ENCODE measurements at regions not wholly inside any gene's neighbourhood (a gene's known extent, or its start where the extent isn't known, plus 50 kb on each side); places are given as distances from the start of the nearest gene placed in this dataset.

- Histone ChIP-seq H3K4me3 (replicated peaks in 1 of 2; ENCODE audit: low read depth in 1 of 2, low read length in 2 of 2) (no peak overlapping the region), H3K9me2 (ENCODE audit: insufficient read depth) (no peaks in the 10 kb centered on the region), H4K20me1 (ENCODE audit: insufficient read depth) (no peaks in the 10 kb centered on the region), H3K36me3 (ENCODE audit: control insufficient read depth in 1 of 2, insufficient read depth in 2 of 2, low read length in 2 of 2) (no peaks in the 10 kb centered on the region), H3K9ac (ENCODE audit: low read length) (no peak overlapping the region), H2AFZ (ENCODE audit: low read depth, low read length, poor library complexity, severe bottlenecking) (no peak overlapping the region), H3K4me1 (ENCODE audit: control insufficient read depth in 1 of 2, insufficient read depth in 2 of 2, low read length in 2 of 2) (no peaks in the 10 kb centered on the region), H3K9me3 (ENCODE audit: control insufficient read depth in 1 of 2, insufficient read depth in 1 of 2, low read depth in 1 of 2, low read length in 2 of 2) (no peaks in the 10 kb centered on the region), H3K79me2 (ENCODE audit: insufficient read depth, low read length) (no peaks in the 10 kb centered on the region), H3K27ac (ENCODE audit: low read depth, low read length) (no peak overlapping the region), H3K4me2 (ENCODE audit: low read length) (no peak overlapping the region), H3K27me3 (ENCODE audit: insufficient read depth, low read length) (no peaks in the 10 kb centered on the region)
- TF ChIP-seq YY1 (IDR thresholded peaks at IDR 0.05; ENCODE audit: extremely low read depth, insufficient replicate concordance, low read depth, low read length) (no peak), EZH2phosphoT487 (IDR thresholded peaks at IDR 0.05; ENCODE audit: borderline replicate concordance) (no peak), ATF3 (IDR thresholded peaks at IDR 0.05) (no peak), ZBTB33 (IDR thresholded peaks at IDR 0.05; ENCODE audit: extremely low read depth, insufficient replicate concordance, low read length) (no peak), RAD21 (IDR thresholded peaks at IDR 0.05; ENCODE audit: low read depth) (no peak), SIN3A (IDR thresholded peaks at IDR 0.05; ENCODE audit: low read depth) (no peak), ZNF274 (IDR thresholded peaks at IDR 0.05; ENCODE audit: low read depth, low read length) (no peak), EGR1 (IDR thresholded peaks at IDR 0.05; ENCODE audit: low read depth) (no peak), CBX3 (IDR thresholded peaks at IDR 0.05; ENCODE audit: low read depth) (no peak), SRF (IDR thresholded peaks at IDR 0.05; ENCODE audit: low read depth) (no peak), ZFX (IDR thresholded peaks at IDR 0.05) (no peak), POLR2AphosphoS5 (IDR thresholded peaks at IDR 0.05; ENCODE audit: low read depth, low read length) (no peak), EZH2 (IDR thresholded peaks at IDR 0.05) (no peak)
- no TSS peak for BruUV-seq (replicated peaks)
- intact Hi-C loops (cut with micrococcal nuclease), result no loop called here
- RAD21 ChIA-PET (ENCODE audit: low non-redundant PET in 1 of 2, low total read pairs in 2 of 2, uncharacterized antibody in 2 of 2, unreplicated experiment in 2 of 2), result no interaction called here
- DNase-seq (ENCODE audit: low read depth, low spot score), result no peak
- ATAC-seq, result no peak
- POLR2A ChIA-PET, result no interaction called here
- CTCF ChIA-PET, result interaction anchor here (1.6 kb wide), 1 partner anchor 11 kb away, joined by 5 read pairs; no protein-coding TSS in a partner anchor
These were observed 431.2 kb upstream of the CHST9 start for GRCh38 chr18:27616324-27616723.

Data from HCT116 (cell line).